Spleen (tissue), 7 donors: ENCODE measurements at regions not wholly inside any gene's neighbourhood (a gene's known extent, or its start where the extent isn't known, plus 50 kb on each side); places are given as distances from the start of the nearest gene placed in this dataset.
"Not testable (repeated sequence)": the region's sequence is repeated elsewhere in the genome, so short reads cannot be mapped to it uniquely, and the experiment has no call there.

Experiments used
- POLR2A ChIP-seq, 3 donors: fragments of 450-650 bp; IDR thresholded peaks; one replicate each; pipeline ENCODE4 v1.5.1; 2017; ENCODE audit warnings: antibody characterized with exemption in 3 of 3, mild to moderate bottlenecking in 1 of 3
- POLR2AphosphoS5 ChIP-seq, 3 donors: sonication (generic); formaldehyde crosslinking; IDR thresholded peaks; one replicate each; pipeline ENCODE4 v1.5.1; 2017; ENCODE audit warnings: antibody characterized with exemption in 3 of 3
- TF ChIP-seq, protein P1 (sequence below), 11 experiments: fragments of 200-600 bp in 7 of 11; fragments of 450-650 bp in 4 of 11; sonication (generic) in 4 of 11; IDR thresholded peaks in 8 of 11; conservative IDR thresholded peaks in 3 of 11; 1 replicate in 7 of 11; 2 replicates in 4 of 11; pipeline versions ENCODE4 v1.4.0 to v1.8.0; 2016 to 2021; ENCODE audit warnings: antibody characterized with exemption in 11 of 11, inconsistent platforms in 4 of 11, mild to moderate bottlenecking in 1 of 11
- donor health status: DM: no; HTN: no; CAD: no; lungs with moderate emphysema.
- donor health status: DM: no; HTN: no; CAD: no.
- donor health status: DM: no; HTN: no; CAD: no.

DNA sequence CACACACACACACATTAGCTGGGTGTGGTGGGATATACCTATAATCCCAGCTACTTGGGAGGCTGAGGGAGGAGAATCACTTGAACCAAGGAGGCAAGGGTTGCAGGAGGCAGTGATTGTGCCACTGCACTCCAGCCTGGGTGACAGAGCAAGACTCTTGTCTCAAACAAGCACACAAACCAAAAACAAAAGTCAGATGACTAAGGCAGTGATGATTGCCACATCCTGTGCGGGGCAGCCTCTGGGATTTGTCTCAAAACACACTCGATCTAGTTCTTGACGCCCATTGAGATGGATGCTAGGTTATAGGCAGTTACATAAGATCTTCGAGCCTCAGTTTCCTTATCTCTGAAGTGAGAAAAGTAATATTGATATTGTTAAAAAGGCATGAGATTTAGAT lies 57.8 kb upstream of the NBPF8 start:
- not testable (repeated sequence) for TF ChIP-seq POLR2AphosphoS5, POLR2A (IDR thresholded peaks at IDR 0.05)
- TF ChIP-seq, protein P1, sequence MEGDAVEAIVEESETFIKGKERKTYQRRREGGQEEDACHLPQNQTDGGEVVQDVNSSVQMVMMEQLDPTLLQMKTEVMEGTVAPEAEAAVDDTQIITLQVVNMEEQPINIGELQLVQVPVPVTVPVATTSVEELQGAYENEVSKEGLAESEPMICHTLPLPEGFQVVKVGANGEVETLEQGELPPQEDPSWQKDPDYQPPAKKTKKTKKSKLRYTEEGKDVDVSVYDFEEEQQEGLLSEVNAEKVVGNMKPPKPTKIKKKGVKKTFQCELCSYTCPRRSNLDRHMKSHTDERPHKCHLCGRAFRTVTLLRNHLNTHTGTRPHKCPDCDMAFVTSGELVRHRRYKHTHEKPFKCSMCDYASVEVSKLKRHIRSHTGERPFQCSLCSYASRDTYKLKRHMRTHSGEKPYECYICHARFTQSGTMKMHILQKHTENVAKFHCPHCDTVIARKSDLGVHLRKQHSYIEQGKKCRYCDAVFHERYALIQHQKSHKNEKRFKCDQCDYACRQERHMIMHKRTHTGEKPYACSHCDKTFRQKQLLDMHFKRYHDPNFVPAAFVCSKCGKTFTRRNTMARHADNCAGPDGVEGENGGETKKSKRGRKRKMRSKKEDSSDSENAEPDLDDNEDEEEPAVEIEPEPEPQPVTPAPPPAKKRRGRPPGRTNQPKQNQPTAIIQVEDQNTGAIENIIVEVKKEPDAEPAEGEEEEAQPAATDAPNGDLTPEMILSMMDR (IDR thresholded peaks at IDR 0.05 in 8 of 11, conservative IDR thresholded peaks at IDR 0.05 in 3 of 11): not testable (repeated sequence)
